GM23338 (cell line): ENCODE measurements at regions not wholly inside any gene's neighbourhood (a gene's known extent, or its start where the extent isn't known, plus 50 kb on each side); places are given as distances from the start of the nearest gene placed in this dataset.

Experiments
- CTCF ChIP-seq, 2 experiments: fragments of 200-600 bp in 1 of 2; sonication (generic) in 1 of 2; conservative IDR thresholded peaks; 2 replicates each; pipeline versions ENCODE4 v1.5.1 to v1.6.1; 2016 to 2017; ENCODE audit warnings: antibody characterized with exemption in 2 of 2, low read depth in 2 of 2, mild to moderate bottlenecking in 2 of 2, moderate library complexity in 1 of 2
- EZH2phosphoT487 ChIP-seq: fragments of 200-600 bp; sonication (generic); IDR thresholded peaks from one replicate; pipeline ENCODE4 v1.8.1; 2018; ENCODE audit warnings: antibody characterized with exemption; ENCODE audit not compliant: unreplicated experiment
- JUNB ChIP-seq: IDR thresholded peaks from one replicate; pipeline ENCODE4 v1.6.1; 2016; ENCODE audit warnings: antibody characterized with exemption; ENCODE audit not compliant: unreplicated experiment
- POLR2AphosphoS5 ChIP-seq: IDR thresholded peaks from 2 replicates; pipeline ENCODE4 v1.6.1; 2016; ENCODE audit warnings: antibody characterized with exemption, low read depth

GRCh38 chr13:68551701-68552522 is 1321.8 kb upstream of the PCDH9 start:
- no peak for TF ChIP-seq CTCF (conservative IDR thresholded peaks at IDR 0.05; ENCODE audit: low read depth in 2 of 2)
- TF ChIP-seq POLR2AphosphoS5, result no peak
- TF ChIP-seq JUNB, result no peak
- no peak for TF ChIP-seq EZH2phosphoT487
